GM21390 (cell line): ENCODE measurements at regions not wholly inside any gene's neighbourhood (a gene's known extent, or its start where the extent isn't known, plus 50 kb on each side); places are given as distances from the start of the nearest gene placed in this dataset.

Source experiments
- ATAC-seq: cut with Tn5 transposase; IDR thresholded peaks from one replicate; pipeline ENCODE4 v1.9.1; 2021; ENCODE audit not compliant: unreplicated experiment

- no peak for ATAC-seq
These were observed 296.9 kb upstream of the TNP1 start for GRCh38 chr2:217156801-217157200.

DNA sequence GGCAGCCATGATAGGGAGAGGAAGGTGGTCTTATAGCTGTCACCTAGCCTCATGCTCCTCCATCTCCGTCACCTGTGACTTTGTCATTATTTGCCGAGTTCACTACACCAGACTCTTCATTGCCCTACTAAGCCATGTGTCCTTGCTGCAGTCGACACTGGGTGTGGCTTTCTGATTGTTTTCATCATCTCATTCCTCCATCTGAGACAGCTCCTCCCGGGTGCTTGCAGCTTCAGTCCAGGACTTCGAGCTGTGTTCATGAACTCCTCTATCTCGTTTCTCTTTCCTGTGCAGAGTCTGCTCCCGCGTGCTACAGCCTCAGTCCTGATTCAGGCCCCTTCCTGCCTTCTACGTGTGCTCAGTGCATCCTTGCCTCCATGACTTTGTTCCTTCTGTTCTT, 295.1 kb upstream of the TNP1 start:
- ATAC-seq: no peak

DNA sequence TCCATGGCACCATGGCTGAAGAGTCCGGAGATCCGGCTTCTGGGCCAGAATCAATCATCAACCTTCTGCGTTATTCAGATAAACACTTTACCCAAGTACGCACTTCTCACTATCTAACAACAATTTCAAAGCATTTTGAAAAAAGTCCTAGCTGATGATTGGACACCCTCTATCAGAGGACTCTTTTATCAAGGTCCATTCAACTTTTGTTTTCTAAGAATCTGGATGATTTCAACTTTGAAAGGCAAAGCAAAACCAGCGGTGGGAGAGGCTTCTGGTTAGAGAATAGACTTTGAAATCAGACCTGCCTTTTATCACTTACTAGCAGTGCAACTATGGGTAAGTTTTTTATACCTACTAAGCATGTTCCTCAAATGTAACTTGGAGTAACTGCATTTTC, 293.6 kb upstream of the TNP1 start:
- ATAC-seq: no peak

DNA sequence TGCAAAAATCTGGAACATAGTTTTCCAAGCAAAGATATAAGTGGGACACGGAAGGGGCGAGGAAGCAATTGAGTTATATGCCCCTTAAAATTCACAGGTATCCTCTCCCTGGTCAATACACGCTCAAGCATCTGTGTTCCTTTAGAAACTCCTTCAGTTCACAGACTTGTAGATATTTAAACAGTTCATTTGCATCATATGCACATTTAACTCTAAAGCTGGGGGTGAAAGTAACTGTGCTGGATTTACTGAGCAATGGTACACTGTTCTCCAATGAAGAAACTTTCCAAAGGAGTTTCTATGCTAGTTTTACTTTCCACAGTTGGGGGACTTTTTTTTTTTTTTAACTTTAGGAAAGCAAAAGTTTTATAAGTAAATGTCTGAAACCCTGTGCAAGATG, 293.0 kb upstream of the TNP1 start:
- ATAC-seq: no peak

- ATAC-seq: no peak
These were observed 291.8 kb upstream of the TNP1 start for GRCh38 chr2:217151509-217152206.

GRCh38 chr2:217150236-217150635, 290.4 kb upstream of the TNP1 start:
- no peak for ATAC-seq

- ATAC-seq: no peak
These were observed 289.3 kb upstream of the TNP1 start for GRCh38 chr2:217149087-217149660.

DNA sequence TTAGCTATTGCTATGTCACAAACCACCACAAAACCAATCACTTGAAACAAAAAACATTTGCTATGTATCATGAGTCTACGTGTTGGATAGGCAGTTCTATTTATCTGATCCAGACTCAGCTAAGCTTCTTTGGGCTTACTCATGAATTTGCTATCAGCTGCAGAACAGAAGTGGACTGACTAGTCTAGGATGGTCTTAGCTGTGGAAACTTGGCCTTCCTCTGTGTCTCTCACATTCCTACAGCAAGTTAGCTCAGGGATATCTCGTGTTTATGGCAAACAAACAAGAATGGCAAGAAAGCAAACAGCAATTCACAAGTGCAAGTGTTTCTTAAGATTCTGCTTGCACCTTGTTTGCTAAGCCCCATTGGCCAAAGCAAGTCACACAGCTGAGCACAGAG, 288.0 kb upstream of the TNP1 start:
- no peak for ATAC-seq

DNA sequence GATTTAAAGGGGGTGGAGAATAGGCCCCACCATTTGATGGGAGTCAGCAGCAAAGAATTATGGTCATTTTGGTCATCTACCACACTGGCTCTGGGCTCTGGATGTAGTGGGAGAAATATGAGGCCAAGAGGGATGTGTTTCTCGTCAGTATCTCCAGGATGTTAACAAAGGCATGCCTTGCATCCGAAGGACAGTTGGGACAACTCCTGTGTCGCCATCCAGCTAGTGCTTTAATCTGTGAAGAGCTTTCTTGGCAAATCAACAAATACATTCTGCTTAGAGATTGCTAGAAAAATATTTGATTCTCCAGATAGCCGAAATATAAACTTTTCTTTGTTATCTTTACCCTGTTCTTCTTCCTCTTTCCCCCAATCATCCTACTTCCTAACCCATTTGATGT, 287.1 kb upstream of the TNP1 start:
- no peak for ATAC-seq

GRCh38 chr2:217142649-217143266, 282.9 kb upstream of the TNP1 start:
- ATAC-seq: no peak

GRCh38 chr2:217138284-217138683, 278.4 kb upstream of the TNP1 start:
- no peak for ATAC-seq

DNA sequence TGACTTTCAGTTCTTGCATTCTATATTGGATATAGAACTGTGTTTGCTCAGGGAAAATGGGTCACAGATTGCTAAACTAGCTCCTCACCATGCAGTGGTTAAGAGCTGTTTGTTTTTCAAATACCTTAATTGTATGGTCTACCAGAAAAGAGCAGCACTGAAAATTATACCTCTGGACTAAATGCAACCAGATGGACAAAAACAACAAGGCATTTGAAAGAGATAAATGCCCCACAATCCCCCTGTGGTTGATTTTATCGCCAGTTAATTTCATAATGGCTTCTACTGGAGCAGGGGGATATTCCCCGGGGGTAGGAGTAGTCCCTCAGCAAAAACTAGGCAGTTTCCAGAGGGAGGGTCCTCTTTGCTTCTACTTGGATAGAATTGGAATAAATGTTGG, 267.9 kb upstream of the TNP1 start:
- no peak for ATAC-seq

GRCh38 chr2:217125014-217125413, 265.1 kb upstream of the TNP1 start:
- no peak for ATAC-seq

DNA sequence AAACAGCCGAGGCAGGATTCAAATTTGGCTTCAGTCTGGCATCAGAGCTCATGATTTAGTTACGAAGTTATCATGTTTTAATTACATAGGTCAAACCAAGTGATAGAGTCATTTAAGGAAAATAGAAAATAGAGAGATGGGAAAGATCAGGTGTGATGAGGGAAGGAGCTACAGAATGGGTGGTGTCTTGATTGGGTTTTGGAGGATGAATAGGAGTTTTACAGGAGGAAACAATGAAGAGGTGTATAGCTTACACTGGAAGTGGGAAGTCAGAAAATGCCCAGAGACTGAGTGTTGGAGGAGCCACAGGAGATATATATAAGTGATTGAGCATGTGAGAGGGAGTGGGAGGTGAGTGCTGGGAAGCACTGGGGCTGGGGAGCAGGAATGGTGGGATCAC, 264.2 kb upstream of the TNP1 start:
- no peak for ATAC-seq

DNA sequence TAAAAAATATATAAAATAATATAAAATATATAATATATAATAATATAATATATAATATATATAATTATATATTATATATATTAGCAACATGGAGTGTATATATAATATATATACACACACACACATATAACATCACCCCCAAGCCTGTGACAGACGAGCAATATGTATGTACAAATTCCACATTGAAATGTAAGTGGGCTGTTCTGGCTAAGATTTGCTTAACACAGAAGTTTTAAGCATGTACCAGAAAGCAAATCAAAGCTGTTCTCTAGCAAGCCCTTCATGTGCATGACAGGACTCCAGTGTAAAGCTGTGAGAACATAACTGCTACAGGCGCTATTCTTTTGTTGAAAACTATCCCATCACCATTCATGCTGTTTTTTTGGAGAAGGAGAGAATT, 261.7 kb upstream of the TNP1 start:
- no peak for ATAC-seq

DNA sequence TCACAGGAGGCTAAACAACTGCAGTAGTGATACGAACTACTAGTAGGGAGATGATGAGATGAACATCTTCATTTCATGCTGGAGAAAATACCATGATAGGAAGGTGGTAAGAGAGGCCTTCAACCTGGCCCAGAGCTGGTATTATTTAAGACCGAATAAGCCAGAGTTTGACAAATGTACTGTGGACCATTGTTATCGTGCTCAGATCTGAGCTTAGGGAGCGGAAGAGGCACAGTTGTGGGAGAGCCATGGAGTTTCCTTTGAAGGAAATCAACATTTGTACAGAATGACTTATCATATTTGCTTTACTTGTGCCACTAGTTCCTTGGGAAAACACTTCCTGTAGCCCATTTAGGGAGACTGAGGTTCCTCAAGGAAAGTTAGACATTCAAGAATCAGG, 260.6 kb upstream of the TNP1 start:
- ATAC-seq: no peak

DNA sequence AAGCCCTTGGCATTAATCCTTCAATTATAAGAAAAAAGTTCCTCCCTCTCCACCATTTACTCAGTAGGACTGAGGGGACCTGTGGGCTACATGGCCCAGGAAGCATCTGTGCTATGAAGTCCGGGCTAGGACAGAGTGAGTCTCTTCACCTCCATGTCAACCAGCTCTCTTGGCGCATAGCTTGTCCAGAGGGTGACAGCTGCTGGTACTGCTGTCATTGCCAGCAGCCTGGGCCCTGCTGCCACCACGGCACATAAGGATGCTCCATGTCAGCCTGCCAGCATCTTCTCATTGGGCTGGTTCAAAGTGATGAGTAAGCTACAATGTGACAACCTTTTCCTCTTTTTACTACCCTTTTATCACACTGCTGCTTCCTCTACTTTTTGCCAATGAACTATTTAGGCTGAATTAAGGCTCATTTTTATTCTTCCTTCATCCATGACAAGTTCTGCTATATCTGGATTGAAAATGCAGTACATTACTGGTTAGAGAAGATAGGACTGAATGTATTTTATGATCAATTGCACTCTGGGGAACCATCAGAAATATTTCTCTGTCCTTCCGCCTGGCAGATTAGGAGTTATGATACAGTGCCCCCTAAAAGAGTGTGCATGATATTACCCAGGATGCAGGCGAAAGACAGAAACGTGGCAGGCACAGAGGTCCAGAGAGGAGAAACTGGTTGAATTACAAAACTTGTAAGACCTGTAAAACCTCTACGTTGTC, 258.9 kb upstream of the TNP1 start:
- no peak for ATAC-seq

GRCh38 chr2:217117523-217117922, 257.7 kb upstream of the TNP1 start:
- ATAC-seq: no peak

GRCh38 chr2:217116610-217117009, 256.7 kb upstream of the TNP1 start:
- no peak for ATAC-seq

DNA sequence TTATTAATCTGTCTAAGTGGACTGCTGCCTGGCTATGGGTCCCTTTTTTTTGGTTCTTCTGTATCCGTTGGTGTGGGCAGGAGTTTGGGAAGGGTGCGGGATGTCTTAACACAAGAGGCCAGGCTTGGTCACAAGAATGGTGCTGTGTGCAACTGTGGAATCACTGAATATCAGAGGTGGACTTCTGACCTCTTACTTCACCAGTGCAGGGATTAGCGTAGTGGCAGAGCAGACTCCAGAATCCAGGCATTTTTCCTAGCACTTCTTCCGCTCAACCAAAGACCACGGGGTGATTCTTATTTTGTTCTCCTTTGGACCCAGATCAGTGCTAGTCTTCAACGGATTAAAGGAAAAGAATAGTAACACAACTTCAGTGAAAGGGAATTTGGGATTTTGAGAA, 254.3 kb upstream of the TNP1 start:
- ATAC-seq: no peak

GRCh38 chr2:217113491-217113890, 253.6 kb upstream of the TNP1 start:
- ATAC-seq: no peak

GRCh38 chr2:217110550-217110949, 250.7 kb upstream of the TNP1 start:
- ATAC-seq: no peak
